T47D (cell line): ENCODE measurements at regions not wholly inside any gene's neighbourhood (a gene's known extent, or its start where the extent isn't known, plus 50 kb on each side); places are given as distances from the start of the nearest gene placed in this dataset.
A peak's percentile ranks its signal among the peaks of the same experiment; 100 is the strongest.

Experiments
- DNase-seq, 2 experiments: peaks; one replicate each; pipeline versions ENCODE4 v3.0.0 to v3.0.0-alpha.2; 2011 to 2012; ENCODE audit warnings: low read depth in 1 of 2, low spot score in 1 of 2
- JUND ChIP-seq: IDR thresholded peaks from 2 replicates; pipeline ENCODE4 v1.6.1; 2012; ENCODE audit warnings: low read depth
- in situ Hi-C: cut with HindIII; loops from 2 replicates; pipeline ENCODE4 v1.10.0; 2016; ENCODE audit warnings: low sequenced_read_pairs, low pct_unique_long_range_greater_than_20kb

- in situ Hi-C loops, result no loop called here
- TF ChIP-seq JUND, result no peak
- no peak for DNase-seq
These were observed 171.7 kb upstream of the ASIC2 start for GRCh38 chr17:33464669-33465280.

- in situ Hi-C loops, result no loop called here
- no peak for DNase-seq
- no peak for TF ChIP-seq JUND
These were observed 176.3 kb upstream of the ASIC2 start for GRCh38 chr17:33469421-33469820.

DNA sequence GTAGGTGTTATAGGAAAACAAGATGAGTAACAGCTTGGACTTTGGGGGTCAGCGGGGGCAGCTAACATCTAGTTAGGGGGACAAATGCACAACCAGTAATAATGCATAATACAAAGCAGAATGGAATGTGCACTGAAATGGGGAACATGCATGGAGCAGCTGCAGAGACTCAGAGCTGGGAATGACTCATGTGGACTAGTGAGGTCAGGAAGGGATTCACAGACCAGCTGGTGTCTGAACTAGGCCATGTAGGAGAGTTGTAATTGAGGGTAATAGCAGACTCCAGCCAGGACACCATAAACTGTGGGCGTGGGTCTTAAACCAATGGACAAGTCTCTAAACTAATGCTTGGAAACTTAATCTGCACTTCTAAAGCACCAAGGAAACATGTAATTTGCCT is 176.8 kb upstream of the ASIC2 start:
- no peak for TF ChIP-seq JUND
- no peak for DNase-seq
- in situ Hi-C loops, result no loop called here

DNA sequence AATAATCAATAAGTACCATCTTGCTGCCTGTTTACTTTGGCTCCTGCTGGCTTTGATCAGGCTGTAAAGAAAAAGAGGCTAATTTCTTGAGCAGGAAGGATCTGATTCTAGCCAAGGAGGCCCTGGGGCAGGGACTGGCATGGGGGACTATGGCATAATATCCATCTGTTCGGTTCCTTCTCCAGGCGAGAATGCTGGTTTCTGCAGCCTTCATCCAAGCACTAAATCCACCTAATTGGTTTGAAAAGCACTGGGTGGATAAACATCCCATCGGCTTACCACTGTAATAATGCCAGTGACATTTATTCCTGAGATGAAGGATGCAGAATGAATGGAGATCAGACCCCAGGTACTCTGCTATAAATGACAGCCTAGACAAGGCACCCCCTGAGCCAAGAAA is 180.0 kb upstream of the ASIC2 start:
- peak in 1 of 2 experiments; percentile 22 for DNase-seq
- no peak for TF ChIP-seq JUND
- in situ Hi-C loops, result no loop called here

GRCh38 chr17:33474789-33475188 is 181.7 kb upstream of the ASIC2 start:
- TF ChIP-seq JUND, result no peak
- DNase-seq, result no peak
- in situ Hi-C loops, result no loop called here

- DNase-seq, result no peak
- in situ Hi-C loops, result no loop called here
- no peak for TF ChIP-seq JUND
These were observed 182.5 kb upstream of the ASIC2 start for GRCh38 chr17:33475594-33475993.

- in situ Hi-C loops, result no loop called here
- TF ChIP-seq JUND, result no peak
- DNase-seq, result no peak
These were observed 188.6 kb upstream of the ASIC2 start for GRCh38 chr17:33481652-33482051.

GRCh38 chr17:33482636-33483035 is 189.5 kb upstream of the ASIC2 start:
- DNase-seq, result no peak
- in situ Hi-C loops, result no loop called here
- TF ChIP-seq JUND, result no peak

GRCh38 chr17:33484559-33484958 is 191.5 kb upstream of the ASIC2 start:
- no peak for DNase-seq
- no peak for TF ChIP-seq JUND
- in situ Hi-C loops, result no loop called here

- in situ Hi-C loops, result no loop called here
- DNase-seq, result no peak
- TF ChIP-seq JUND, result no peak
These were observed 193.2 kb upstream of the ASIC2 start for GRCh38 chr17:33486135-33486885.

DNA sequence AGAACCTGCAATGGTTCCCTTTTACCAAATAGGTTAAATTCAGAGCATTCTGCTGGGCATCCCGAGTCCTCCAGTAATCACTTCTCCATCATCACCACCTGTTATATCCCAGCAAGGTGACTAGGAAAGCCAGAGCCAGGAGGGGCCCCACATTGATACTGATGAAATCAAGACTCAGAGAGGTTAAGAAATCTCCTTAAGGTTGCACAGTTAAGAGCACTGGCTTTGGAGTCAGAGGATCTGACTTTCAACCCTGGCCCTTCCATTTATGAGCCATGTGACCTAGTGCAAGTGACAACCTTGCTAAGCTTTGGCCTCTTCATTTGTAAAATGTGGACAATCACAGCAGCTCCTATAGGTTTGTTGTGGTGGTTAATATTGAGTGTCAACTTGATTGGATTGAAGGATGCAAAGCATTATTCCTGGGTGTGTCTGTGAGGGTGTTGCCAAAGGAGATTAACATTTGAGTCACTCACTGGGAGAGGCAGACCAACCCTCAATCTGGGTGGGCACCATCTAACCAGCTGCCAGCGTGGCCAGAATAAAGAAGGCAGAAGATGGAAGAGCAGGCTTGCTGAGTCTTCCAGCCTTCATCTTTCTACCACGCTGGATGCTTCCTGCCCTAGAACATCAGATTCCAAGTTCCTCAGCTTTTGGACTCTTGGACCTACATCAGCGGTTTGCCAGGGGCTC is 194.2 kb upstream of the ASIC2 start:
- in situ Hi-C loops, result no loop called here
- TF ChIP-seq JUND, result no peak
- DNase-seq, result no peak

- TF ChIP-seq JUND, result no peak
- in situ Hi-C loops, result no loop called here
- no peak for DNase-seq
These were observed 198.9 kb upstream of the ASIC2 start for GRCh38 chr17:33491871-33492481.

- no peak for DNase-seq
- in situ Hi-C loops, result no loop called here
- TF ChIP-seq JUND, result no peak
These were observed 199.7 kb upstream of the ASIC2 start for GRCh38 chr17:33492731-33493265.
